WTC11 (cell line): ENCODE measurements at regions not wholly inside any gene's neighbourhood (a gene's known extent, or its start where the extent isn't known, plus 50 kb on each side); places are given as distances from the start of the nearest gene placed in this dataset.

ENCODE experiments used
- ATAC-seq: fragments of 200-7000 bp; cut with Tn5 transposase; 2 replicates; pipeline ENCODE4 v1.10.0; 2021; ENCODE audit warnings: mild to moderate bottlenecking, moderate library complexity
- CTCF ChIA-PET: fragments of 300-600 bp; sonication (Branson Sonifier 250); formaldehyde crosslinking; loops from one replicate; lab custom pipeline; 2021; ENCODE audit warnings: antibody characterized with exemption; lab: Charles Lee
- POLR2A ChIA-PET: fragments of 350-600 bp; sonication (Branson Sonifier 250); formaldehyde crosslinking; loops from one replicate; lab custom pipeline; 2021; ENCODE audit warnings: antibody characterized with exemption; lab: Charles Lee
- DNase-seq: peaks from one replicate; pipeline ENCODE4 v3.0.0; 2021; ENCODE audit warnings: low spot score
- H3K27ac Mint-ChIP-seq: 2 replicates; pipeline ENCODE4 v1.8.0; 2021; ENCODE audit warnings: mixed read lengths
- H3K27me3 Mint-ChIP-seq: 2 replicates; pipeline ENCODE4 v1.8.0; 2021; ENCODE audit warnings: low read depth, mild to moderate bottlenecking, moderate library complexity, mixed read lengths
- H3K36me3 Mint-ChIP-seq: 2 replicates; pipeline ENCODE4 v1.8.0; 2021; ENCODE audit warnings: mixed read lengths
- H3K4me1 Mint-ChIP-seq: 2 replicates; pipeline ENCODE4 v1.8.0; 2022; ENCODE audit warnings: mixed read lengths
- H3K4me3 Mint-ChIP-seq: 2 replicates; pipeline ENCODE4 v1.8.0; 2021; ENCODE audit warnings: mild to moderate bottlenecking, moderate library complexity, mixed read lengths
- H3K9me3 Mint-ChIP-seq: 2 replicates; pipeline ENCODE4 v1.8.0; 2021; ENCODE audit warnings: mixed read lengths
- NFE2L1 ChIP-seq: sonication (generic); formaldehyde crosslinking; IDR thresholded peaks from 2 replicates; pipeline ENCODE4 v1.8.1; 2023; ENCODE audit warnings: missing genetic modification reagents
- NR2C2 ChIP-seq: sonication (generic); formaldehyde crosslinking; IDR thresholded peaks from 2 replicates; pipeline ENCODE4 v1.8.0; 2022; ENCODE audit warnings: mild to moderate bottlenecking, missing genetic modification reagents
- RELA ChIP-seq: sonication (generic); formaldehyde crosslinking; IDR thresholded peaks from 2 replicates; pipeline ENCODE4 v1.8.1; 2022; ENCODE audit warnings: missing genetic modification reagents, mild to moderate bottlenecking, borderline replicate concordance
- RORB ChIP-seq: fragments of 250-450 bp; sonication (Bioruptor Pico); IDR thresholded peaks from 2 replicates; pipeline ENCODE4 v1.9.0; 2021; ENCODE audit warnings: mild to moderate bottlenecking
- ZNF423 ChIP-seq: fragments of 250-450 bp; sonication (Bioruptor Pico); IDR thresholded peaks from 2 replicates; pipeline ENCODE4 v2.1.2; 2022; ENCODE audit warnings: mild to moderate bottlenecking, moderate library complexity
- TF ChIP-seq, protein P1 (sequence below): sonication (generic); formaldehyde crosslinking; IDR thresholded peaks from 2 replicates; pipeline ENCODE4 v1.8.1; 2022; ENCODE audit warnings: low read depth, mild to moderate bottlenecking, moderate library complexity, missing genetic modification reagents, borderline replicate concordance
- TF ChIP-seq, protein P2 (sequence below): sonication (generic); formaldehyde crosslinking; IDR thresholded peaks from 2 replicates; pipeline ENCODE4 v1.8.1; 2023; ENCODE audit warnings: mild to moderate bottlenecking, missing genetic modification reagents, moderate library complexity
- TF ChIP-seq, protein P3 (sequence below): sonication (generic); formaldehyde crosslinking; IDR thresholded peaks from 2 replicates; pipeline ENCODE4 v1.8.1; 2022; ENCODE audit warnings: mild to moderate bottlenecking, missing genetic modification reagents, moderate library complexity, borderline replicate concordance
- TF ChIP-seq, protein P4 (sequence below): sonication (generic); formaldehyde crosslinking; IDR thresholded peaks from 2 replicates; pipeline ENCODE4 v1.8.1; 2022; ENCODE audit warnings: mild to moderate bottlenecking, moderate library complexity, missing genetic modification reagents
- TF ChIP-seq, protein P5 (sequence below): sonication (generic); formaldehyde crosslinking; IDR thresholded peaks from 2 replicates; pipeline ENCODE4 v1.8.0; 2023; ENCODE audit warnings: missing genetic modification reagents, mild to moderate bottlenecking, borderline replicate concordance
- TF ChIP-seq, protein P6 (sequence below): sonication (generic); formaldehyde crosslinking; IDR thresholded peaks from 2 replicates; pipeline ENCODE4 v1.8.0; 2022; ENCODE audit warnings: mild to moderate bottlenecking, missing genetic modification reagents
- TF ChIP-seq, protein P7 (sequence below): fragments of 250-450 bp; sonication (Bioruptor Pico); IDR thresholded peaks from 2 replicates; pipeline ENCODE4 v1.9.0; 2021; ENCODE audit warnings: mild to moderate bottlenecking, borderline replicate concordance

DNA sequence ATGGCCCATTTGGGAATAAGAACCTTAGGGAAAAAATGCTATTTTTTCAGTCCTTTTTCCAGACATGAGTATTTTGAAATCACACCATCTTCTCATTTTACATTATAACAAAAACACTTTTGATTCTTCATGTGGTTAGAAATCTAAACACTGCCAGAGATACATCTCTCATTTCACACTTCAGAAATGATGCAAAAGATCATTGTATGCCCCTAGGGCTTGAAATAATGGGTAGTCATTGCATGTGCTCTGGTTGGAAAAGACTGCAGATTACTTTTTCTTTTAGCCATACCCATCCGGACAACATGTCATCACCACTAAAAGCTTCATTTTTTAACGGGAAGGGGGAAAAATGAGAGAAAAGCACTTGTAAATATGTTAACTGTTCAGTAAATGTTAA is 1152.2 kb upstream of the ADGRL4 start:
- Mint-ChIP-seq H3K4me1 (peaks cover 48% of the 10 kb centered on the region), H3K27me3 (no peaks in the 10 kb centered on the region), H3K4me3 (no peak overlapping the region), H3K27ac (no peak overlapping the region), H3K9me3 (peaks cover 5% of the 10 kb centered on the region; the same call in 1 of the 2 replicates), H3K36me3 (no peaks in the 10 kb centered on the region)
- no peak for DNase-seq
- ChIA-PET POLR2A (no interaction called here), CTCF (no interaction called here)
- TF ChIP-seq, protein P1, sequence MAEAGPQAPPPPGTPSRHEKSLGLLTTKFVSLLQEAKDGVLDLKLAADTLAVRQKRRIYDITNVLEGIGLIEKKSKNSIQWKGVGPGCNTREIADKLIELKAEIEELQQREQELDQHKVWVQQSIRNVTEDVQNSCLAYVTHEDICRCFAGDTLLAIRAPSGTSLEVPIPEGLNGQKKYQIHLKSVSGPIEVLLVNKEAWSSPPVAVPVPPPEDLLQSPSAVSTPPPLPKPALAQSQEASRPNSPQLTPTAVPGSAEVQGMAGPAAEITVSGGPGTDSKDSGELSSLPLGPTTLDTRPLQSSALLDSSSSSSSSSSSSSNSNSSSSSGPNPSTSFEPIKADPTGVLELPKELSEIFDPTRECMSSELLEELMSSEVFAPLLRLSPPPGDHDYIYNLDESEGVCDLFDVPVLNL: no peak
- TF ChIP-seq, protein P2, sequence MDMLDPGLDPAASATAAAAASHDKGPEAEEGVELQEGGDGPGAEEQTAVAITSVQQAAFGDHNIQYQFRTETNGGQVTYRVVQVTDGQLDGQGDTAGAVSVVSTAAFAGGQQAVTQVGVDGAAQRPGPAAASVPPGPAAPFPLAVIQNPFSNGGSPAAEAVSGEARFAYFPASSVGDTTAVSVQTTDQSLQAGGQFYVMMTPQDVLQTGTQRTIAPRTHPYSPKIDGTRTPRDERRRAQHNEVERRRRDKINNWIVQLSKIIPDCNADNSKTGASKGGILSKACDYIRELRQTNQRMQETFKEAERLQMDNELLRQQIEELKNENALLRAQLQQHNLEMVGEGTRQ: no peak
- TF ChIP-seq, protein P3, sequence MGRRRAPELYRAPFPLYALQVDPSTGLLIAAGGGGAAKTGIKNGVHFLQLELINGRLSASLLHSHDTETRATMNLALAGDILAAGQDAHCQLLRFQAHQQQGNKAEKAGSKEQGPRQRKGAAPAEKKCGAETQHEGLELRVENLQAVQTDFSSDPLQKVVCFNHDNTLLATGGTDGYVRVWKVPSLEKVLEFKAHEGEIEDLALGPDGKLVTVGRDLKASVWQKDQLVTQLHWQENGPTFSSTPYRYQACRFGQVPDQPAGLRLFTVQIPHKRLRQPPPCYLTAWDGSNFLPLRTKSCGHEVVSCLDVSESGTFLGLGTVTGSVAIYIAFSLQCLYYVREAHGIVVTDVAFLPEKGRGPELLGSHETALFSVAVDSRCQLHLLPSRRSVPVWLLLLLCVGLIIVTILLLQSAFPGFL (CRISPR knock-in tag): no peak
- TF ChIP-seq, protein P4, sequence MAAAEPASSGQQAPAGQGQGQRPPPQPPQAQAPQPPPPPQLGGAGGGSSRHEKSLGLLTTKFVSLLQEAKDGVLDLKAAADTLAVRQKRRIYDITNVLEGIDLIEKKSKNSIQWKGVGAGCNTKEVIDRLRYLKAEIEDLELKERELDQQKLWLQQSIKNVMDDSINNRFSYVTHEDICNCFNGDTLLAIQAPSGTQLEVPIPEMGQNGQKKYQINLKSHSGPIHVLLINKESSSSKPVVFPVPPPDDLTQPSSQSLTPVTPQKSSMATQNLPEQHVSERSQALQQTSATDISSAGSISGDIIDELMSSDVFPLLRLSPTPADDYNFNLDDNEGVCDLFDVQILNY (CRISPR knock-in tag): no peak
- TF ChIP-seq, protein P5, sequence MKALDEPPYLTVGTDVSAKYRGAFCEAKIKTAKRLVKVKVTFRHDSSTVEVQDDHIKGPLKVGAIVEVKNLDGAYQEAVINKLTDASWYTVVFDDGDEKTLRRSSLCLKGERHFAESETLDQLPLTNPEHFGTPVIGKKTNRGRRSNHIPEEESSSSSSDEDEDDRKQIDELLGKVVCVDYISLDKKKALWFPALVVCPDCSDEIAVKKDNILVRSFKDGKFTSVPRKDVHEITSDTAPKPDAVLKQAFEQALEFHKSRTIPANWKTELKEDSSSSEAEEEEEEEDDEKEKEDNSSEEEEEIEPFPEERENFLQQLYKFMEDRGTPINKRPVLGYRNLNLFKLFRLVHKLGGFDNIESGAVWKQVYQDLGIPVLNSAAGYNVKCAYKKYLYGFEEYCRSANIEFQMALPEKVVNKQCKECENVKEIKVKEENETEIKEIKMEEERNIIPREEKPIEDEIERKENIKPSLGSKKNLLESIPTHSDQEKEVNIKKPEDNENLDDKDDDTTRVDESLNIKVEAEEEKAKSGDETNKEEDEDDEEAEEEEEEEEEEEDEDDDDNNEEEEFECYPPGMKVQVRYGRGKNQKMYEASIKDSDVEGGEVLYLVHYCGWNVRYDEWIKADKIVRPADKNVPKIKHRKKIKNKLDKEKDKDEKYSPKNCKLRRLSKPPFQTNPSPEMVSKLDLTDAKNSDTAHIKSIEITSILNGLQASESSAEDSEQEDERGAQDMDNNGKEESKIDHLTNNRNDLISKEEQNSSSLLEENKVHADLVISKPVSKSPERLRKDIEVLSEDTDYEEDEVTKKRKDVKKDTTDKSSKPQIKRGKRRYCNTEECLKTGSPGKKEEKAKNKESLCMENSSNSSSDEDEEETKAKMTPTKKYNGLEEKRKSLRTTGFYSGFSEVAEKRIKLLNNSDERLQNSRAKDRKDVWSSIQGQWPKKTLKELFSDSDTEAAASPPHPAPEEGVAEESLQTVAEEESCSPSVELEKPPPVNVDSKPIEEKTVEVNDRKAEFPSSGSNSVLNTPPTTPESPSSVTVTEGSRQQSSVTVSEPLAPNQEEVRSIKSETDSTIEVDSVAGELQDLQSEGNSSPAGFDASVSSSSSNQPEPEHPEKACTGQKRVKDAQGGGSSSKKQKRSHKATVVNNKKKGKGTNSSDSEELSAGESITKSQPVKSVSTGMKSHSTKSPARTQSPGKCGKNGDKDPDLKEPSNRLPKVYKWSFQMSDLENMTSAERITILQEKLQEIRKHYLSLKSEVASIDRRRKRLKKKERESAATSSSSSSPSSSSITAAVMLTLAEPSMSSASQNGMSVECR (CRISPR knock-in tag): no peak
- TF ChIP-seq ZNF423 (CRISPR knock-in tag) (no peak), RELA (CRISPR knock-in tag) (no peak), NFE2L1 (CRISPR knock-in tag) (no peak), NR2C2 (CRISPR knock-in tag) (no peak), RORB (CRISPR knock-in tag) (no peak)
- TF ChIP-seq, protein P6, sequence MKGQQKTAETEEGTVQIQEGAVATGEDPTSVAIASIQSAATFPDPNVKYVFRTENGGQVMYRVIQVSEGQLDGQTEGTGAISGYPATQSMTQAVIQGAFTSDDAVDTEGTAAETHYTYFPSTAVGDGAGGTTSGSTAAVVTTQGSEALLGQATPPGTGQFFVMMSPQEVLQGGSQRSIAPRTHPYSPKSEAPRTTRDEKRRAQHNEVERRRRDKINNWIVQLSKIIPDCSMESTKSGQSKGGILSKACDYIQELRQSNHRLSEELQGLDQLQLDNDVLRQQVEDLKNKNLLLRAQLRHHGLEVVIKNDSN (CRISPR knock-in tag): no peak
- TF ChIP-seq, protein P7, sequence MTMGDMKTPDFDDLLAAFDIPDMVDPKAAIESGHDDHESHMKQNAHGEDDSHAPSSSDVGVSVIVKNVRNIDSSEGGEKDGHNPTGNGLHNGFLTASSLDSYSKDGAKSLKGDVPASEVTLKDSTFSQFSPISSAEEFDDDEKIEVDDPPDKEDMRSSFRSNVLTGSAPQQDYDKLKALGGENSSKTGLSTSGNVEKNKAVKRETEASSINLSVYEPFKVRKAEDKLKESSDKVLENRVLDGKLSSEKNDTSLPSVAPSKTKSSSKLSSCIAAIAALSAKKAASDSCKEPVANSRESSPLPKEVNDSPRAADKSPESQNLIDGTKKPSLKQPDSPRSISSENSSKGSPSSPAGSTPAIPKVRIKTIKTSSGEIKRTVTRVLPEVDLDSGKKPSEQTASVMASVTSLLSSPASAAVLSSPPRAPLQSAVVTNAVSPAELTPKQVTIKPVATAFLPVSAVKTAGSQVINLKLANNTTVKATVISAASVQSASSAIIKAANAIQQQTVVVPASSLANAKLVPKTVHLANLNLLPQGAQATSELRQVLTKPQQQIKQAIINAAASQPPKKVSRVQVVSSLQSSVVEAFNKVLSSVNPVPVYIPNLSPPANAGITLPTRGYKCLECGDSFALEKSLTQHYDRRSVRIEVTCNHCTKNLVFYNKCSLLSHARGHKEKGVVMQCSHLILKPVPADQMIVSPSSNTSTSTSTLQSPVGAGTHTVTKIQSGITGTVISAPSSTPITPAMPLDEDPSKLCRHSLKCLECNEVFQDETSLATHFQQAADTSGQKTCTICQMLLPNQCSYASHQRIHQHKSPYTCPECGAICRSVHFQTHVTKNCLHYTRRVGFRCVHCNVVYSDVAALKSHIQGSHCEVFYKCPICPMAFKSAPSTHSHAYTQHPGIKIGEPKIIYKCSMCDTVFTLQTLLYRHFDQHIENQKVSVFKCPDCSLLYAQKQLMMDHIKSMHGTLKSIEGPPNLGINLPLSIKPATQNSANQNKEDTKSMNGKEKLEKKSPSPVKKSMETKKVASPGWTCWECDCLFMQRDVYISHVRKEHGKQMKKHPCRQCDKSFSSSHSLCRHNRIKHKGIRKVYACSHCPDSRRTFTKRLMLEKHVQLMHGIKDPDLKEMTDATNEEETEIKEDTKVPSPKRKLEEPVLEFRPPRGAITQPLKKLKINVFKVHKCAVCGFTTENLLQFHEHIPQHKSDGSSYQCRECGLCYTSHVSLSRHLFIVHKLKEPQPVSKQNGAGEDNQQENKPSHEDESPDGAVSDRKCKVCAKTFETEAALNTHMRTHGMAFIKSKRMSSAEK: no peak
- no peak for ATAC-seq
